ENCODE measurements at regions not wholly inside any gene's neighbourhood (a gene's known extent, or its start where the extent isn't known, plus 50 kb on each side); places are given as distances from the start of the nearest gene placed in this dataset.

DNA sequence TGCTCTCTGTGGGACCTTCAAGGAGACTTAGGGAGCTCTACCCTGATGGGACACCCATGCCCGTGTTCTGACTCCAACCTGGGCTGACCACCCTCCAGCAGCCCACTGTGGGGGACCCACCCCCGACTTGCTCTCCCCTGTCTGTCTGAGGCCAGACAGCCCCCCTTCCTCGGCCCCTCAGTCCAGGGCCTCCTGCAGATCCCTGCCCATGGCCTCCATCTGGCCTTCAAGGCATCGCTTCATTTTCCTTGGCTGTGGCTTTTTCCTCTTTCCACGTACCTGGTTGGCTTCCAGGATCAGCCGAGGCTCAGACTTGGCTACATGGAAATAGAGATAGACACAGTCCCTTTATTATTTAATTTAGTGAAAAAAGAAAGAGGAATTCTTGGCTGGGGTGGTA lies 290.0 kb downstream of the CYP26B1 start:
- DNase-seq = no peak

DNA sequence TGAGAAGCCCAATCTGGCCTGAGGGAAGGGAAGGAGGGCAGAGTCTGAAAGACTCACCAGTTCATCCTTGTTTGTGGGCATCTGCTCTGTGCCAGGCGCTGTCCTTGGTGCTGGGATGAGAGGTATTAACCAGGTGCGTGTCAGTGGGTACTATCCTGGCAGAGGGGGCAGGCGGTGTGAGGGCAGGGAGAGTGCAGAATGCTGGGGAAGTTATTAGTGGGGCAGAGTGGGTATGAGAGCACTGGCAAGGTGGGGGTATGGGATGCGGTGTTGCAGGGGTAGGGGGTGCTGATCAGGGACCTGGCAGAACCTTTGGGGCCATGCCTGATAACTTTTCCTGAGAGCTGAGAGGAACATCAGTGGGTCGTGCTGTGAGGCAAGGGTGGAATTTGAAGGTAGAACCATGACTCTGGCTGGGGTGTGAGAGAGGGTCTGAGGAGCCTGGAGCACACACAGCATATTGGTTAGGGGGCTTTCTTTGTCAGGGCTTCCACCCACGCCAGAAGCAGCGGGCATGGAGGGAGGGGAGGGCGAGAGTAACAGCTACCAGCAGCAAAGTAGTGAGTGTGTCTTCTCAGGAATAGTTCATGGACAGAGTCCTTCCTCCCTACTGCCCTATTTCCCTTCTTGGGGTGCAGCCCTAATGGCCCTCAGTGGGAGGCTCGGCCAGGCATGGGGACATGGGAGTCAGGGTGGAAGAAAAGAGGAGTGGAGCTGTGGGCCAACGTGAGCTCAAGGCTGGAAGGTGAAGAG lies 290.7 kb downstream of the CYP26B1 start:
- no peak for DNase-seq

DNA sequence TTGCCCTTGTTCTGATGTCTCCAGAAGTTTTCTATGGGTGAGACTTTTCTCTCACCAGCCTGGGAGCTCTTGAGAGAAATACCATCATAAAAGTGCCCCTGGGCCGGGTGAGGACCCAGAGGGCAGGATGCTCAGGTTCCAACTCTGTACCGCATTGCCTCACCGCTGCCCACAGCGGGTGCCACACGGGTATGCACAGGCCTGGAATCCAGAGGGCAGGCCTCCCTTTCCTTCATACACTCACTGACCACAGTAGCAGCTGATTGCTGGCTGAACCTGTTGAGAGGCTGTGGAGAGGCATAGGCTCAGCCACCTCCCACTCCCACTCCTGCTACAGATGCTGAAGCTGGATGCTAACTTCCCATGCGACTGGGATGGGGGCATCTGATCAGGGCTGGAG lies 293.8 kb downstream of the CYP26B1 start:
- no peak for DNase-seq

DNA sequence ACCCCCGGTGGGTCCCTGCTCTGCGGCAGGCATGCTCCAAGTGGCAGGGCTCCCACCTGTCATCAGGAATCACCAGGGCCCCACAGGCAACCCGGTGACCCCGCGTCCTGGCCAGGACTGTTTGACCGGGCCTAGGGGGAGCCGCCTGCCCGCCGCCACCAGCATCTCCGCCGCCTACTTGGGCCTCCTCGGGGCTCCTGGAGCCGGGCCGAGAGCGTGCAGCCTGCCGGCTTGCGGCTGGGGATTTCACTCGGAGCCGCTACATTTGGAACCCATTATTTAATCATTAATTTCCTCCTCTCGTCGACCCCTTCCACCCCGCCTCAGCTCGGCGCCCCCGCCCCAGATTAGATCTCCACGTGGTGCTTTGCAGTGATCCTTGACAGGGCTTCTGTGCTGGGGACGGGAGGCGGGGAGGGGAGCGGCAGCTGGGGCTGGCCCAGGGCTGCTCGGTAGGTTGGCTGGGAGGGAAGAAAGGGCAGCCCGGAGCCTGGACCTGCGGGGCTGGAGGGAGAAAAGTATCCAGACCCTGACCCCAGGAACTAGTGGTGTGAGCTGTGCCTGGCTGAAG lies 295.4 kb downstream of the CYP26B1 start:
- no peak for DNase-seq

DNA sequence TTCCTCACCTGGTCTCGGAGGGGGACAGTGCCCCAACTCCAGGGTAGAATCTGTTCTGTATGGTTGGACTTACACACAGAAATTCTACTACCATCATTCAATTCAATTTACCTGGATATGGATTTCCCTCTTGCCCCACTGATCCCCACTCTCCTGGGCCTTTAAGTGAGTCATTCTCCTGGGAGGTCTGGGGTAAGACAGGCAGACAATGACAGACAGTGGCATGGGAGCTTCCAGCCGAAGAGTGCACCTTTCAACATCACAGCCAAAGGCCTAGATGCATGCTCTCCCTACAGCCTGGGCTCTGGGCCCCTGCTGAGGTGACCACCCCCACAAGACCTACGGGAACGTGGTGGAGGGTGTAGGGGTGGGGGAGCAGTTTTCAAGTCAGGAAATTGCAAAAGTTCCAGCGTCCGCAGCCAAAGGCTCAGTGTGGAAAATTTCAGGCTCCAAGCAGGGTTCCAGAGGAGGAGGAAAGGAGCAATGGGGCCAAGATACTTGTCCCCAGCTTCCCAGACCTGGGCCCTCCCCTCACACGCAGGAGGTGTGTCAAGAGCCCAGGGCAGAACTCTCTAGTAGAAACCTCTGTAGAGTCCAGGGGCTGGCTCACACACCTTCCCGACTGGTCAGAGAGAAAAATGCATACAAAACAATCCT lies 296.4 kb downstream of the CYP26B1 start:
- no peak for DNase-seq

DNA sequence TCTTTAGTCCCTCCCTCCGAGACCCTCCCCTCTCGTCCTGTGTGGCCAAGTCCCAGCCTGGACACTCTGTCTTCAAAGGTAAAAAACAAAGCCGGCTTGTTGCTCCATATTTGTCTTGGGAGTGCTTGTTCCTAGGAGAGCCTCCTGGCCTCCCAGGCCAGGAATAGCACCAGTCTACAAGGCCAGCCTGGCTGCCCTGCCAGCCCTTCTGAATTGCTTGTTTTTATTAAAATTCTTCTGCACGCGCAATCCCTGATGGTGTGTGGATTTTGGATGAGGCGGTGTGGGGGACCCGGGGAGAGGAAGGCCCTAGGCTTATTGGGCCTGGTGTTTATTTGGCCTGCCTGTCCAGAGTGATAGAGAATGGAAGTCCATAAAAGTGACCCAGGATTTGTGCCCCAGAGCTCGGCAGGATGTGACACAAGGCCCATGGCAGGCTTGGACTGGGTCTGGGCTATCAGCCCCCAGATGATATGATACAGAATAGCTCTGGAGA lies 297.3 kb downstream of the CYP26B1 start:
- no peak for DNase-seq

DNA sequence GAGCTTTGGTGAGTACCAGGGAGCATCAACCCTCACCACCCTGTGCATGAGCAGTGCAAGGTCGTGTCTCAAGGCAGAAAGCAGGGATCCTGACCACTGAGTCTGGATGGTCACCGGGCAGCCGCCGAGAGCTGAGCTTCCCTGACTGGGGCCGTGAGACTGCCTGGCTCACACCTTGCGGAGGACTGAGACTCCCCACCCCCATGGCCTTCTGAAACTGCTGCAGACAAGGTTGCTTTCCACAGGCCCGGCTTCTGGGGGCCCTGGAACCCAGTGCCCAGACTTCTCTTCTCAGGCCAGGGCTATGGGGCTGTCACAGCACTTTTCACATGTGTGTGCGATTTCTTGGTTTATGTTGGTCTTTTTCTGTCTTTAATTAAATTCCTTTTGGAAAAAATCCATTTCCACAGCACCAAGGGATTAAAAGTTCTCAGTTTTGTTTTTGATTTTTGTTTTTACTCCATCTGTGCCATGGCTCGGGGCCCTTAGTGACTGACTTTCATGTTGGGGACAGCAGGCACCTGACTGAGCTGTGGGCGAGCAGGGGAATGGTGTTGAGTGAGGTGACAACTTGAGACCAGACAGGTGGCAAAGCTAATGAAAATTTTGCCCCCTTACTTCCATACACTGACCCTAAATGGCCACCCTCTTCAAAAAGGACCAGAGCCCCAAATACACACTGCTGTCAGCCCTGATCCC lies 297.9 kb downstream of the CYP26B1 start:
- no peak for DNase-seq

DNA sequence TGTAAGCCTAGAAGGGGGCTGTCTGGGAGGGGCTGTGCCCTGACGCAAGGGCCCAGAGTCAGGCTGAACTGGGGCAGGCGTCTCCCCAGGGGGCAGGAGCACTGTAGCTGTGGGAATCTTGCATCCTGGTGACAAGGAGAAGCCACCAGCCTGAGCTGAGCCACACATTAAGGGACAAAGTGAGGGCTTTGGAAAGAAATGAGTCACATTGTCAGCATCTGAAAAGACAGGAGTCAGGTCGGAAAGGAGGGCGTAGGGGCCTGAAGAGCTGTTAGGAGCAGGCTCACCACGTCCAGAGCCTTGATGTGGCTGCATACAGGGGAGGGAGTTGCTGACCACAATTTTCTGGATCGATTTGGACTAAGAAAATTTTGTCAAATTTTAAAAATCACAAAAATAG lies 298.6 kb downstream of the CYP26B1 start:
- DNase-seq = no peak

DNA sequence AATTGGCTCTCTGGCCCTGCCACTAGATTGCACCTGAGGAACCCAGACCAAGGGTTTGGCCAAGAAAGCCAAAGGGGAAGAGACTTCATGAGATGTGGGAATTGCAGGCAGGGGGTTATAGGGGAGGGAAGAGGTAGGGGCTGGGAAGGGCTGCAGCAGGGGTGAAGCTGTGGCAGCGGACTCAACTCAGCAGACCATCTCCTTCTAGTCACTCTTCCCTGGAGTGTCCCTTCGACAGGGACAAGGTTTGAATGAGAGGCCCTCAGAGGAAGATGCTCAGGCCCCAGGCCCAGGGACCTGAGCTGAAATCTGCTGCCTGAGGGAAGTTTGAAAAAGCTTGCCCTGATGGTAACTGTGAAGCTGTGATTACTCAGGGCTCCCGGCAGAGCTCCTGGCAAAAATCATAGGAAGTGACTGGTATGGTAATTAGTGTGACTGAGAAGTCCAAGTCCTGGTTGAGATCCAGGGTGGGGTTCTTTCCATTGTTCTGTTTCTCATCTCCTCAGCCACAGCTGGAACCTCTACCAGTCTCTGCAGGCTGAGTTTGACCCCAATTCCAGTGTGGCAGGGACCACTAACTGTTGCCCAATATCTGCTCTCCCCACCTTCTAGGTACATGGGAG lies 300.9 kb downstream of the CYP26B1 start:
- DNase-seq = no peak

DNA sequence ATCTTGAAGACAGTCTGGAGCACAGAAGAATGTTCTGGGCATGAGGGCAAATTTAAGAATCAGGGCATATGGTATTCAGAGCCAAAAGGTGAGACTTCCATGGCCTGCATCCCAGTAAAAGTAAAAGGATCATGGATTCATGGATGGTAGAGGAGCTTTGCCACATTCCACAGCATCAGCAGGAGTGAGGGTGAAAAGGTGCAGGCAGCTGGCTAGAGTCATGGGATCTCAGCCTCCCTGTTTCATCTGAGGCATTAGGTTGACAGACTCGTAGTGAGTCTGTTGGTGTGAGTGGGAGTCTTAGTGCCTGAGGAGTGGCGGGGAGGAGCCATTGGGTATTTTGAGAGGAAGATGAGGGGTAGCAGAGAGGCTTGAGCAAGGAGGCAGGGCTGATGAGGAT lies 301.6 kb downstream of the CYP26B1 start:
- DNase-seq = no peak

DNA sequence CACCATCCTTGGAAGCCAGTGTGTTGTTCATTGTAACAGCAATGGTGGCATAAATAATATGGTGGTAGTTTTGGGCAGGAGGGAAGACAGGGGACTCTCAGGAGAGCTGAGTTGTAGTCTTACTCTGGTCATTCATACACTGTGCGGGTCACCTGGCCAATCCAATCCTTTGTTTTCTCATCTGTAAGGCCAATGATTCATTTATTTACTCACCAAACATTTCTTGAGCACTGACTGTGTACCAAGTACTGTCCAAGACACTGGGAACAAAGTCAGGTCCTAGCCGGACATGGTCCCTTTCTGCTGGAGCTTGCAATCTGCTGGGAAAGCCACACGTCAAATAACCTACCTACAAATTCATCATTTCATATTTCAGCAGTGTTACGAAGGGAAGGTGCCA lies 302.7 kb downstream of the CYP26B1 start:
- no peak for DNase-seq

DNA sequence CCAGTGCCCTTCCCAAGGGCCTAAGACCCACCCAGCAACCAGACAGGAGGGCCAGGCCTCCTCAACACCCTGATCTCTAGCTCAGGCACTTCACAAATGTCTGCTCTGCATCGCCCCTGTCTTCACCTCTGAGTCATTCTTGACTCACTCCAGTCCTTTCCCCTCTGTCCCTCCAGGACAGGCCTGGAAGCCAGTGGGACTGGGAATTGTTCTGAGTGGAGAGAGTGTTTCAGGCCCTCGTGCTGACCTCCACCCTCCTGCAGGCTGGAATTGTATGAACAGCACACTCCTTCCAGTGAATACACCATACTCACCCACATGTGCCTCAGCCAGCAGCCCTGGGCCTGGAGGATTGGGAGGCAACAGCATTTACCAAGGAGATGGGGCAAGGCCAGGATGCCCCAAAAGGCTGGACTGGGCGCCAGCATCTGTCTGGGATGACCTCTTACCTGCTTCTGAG lies 304.2 kb downstream of the CYP26B1 start:
- DNase-seq = no peak

DNA sequence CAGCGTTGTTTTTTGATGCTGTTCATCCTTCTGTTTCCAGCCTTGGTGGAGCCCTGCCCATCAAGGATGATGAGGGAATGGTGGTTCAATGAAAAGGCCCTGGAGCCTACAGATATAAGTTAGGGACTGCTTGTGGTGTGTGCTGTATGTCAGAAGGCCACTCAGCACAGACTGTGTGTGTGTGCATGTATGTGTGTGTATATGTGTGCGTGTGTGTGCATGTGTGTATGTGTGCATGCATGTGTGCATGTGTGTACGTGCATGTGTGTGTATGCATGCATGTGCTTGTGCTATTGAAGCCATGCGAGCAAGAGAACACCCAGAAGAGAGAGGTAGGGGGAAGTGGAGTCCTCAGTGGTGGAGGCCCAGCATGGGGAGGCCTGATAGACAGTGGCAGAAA lies 304.9 kb downstream of the CYP26B1 start:
- DNase-seq = no peak

DNA sequence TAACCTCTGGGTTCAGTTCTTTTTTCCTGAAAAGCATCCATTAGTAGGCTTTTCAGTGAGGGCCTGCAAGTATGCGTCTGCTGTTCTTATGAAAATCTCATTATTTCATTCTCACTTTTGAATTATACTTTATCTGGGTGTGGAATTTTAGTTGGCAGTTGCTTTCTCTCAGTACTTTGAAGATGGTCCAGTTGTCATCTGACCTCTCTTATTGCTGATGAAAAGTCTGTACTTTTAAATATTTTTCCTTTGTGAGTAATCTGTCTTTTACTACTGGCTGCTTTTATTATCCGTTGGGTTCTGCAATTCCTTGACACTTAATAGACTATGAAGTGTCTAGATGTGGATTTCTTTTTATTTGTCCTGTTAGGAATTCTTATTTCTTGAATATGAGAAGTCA lies 307.8 kb downstream of the CYP26B1 start:
- DNase-seq = no peak

DNA sequence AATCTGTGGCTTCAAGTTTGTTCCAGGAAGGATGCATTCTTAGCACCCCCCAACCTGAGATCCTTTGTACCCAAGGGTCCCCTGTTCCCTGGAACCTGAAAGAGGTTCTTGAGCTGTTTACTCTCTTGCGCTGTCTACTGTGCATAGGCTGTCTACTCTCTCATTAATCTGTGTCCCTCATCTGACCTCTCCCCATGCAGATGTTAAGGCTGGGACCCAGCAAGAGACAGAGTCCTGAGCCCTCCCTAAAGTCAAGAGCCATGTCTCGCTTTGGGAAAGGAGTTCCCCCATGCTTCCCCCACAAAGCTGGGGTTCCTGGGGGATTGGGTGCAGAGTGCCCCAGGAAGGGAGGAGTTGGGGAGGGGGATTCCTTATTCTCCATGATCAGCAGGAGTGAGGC lies 312.9 kb downstream of the CYP26B1 start:
- no peak for DNase-seq

DNA sequence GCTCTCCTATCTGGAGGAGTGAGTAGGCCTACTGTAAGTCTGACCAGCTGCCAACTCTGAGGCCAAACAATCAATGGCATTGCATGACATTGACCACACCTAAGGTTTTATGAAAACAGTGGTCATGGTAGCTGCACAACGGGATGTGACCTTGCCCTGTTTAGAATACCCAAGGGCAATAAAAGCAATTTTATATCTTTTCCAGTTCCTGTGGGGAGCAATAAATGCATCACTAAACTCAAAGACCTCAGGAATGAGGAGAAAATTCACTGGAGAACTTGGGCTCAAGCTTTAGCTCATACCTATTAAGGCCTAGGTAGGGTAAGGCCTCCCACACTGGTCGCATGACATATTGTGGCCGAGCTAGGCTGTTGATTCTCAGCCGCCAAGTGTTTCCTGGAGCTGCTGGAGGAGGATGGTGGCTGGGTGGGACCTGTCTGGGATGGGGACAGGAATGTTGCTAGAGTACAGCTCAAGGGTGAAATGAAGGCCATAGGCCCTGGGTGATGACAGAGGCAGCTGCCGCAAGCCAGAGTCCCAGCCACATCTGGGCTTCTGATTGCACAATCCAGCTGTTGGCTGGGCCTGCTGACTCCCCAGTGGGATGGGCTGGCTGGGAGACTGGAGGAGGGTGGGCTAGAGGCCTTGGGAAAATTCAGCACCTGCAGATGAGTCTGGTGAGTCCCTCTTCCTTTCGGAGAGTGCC lies 313.7 kb downstream of the CYP26B1 start:
- DNase-seq = no peak

DNA sequence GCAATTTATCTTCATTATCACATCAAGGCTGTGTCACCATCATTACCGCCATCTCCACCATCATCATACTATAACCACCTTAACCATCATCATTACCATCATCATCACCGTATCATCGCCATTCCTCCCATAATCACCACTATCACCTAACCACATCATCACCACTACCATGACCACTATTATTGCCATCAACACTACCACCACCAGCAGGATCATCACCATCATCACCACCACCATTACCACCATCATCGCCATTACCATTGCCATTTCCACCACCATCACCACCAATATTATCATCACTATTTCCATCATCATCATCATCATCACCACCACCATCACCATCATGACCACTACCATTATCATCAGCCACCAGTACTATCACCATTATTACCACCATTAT lies 314.4 kb downstream of the CYP26B1 start:
- no peak for DNase-seq

DNA sequence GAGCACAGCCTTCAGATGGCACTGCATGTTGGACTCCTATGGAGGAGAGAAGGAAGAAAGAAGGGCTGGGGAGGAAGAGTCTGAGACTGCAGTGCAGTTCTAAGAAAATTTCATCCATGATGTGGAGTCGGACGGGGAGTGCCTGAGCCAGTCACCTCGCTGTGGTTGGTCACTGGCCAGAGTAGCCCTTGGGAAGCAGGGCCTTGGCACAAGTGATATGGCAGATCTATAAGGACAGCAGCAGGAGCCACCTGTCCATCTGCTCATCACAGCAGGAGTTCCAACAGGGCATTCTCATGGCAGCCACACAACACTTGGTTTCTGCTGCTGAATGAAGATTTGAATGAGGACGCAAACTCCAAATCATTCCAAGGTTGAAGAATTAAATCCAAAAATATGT lies 314.8 kb downstream of the CYP26B1 start:
- DNase-seq = no peak

DNA sequence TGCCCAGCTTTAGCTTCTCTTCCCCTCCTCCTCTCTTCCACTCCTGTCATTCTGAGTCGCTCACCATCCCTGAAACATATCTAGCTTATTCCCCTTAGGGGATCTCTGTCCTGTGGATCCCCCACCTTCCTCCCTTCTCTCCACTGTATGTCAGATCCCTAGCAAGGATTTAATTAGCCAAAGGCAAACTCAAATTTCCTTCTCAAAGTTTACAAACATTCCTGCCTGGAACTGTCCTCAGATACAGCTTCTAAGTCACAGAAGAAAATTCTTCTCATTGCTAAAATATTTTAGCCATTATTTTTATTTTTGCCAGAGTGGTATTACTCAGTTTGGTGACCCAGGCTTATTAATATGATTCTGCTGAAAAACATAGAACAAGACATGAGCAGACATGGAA lies 315.3 kb downstream of the CYP26B1 start:
- no peak for DNase-seq

DNA sequence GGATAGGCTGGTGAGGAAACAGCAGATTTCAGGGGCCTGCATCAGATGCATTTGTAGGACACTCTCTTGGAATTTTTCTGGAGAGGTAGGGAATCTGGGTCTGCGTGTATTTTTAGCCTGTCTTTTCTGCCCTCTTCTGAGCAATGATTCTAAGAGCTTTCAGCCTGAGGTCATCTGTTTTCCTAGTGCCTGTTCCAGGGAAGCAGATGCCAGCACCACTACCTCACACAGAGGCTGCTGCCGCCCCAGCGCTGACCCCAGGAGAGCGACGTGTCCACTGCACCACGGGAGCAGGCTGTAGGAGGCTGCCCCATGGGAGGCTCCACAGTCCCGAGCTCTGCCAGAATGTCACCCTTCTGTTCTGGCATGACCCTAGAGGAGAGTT lies 316.5 kb downstream of the CYP26B1 start:
- no peak for DNase-seq

DNA sequence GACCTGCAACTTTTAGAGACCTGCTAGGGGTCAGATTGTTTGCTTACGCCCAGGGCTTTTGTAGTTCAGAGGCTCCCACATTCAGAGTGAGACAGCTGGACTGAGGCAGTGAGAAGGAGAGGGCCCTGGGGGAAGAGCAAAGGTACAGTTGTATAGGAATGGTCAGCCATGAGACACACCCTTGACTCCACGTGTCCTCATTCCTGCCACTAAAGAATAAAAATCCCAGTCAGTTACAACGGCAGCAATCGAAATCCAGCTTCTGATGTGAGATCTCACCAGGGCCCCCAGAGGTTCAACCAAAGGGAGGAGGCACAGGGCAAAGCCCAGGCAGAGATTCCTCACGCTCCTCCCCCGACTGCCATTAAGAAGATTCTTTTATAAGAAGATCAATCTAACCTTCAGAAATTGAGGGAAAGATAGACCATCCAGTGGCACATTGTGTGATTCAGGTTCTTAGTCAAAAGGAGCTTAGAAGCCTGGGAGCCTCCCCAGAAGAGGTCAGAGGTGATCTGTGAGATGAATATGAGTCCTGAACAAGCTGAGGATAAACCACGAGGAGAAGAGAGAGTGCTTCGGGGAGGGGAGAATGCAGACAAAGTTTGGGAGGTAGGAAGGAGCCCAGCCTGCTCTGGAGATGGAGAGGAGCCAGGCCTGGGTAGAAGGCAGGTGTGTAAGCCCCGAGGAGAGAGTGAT lies 317.0 kb downstream of the CYP26B1 start:
- DNase-seq = no peak

DNA sequence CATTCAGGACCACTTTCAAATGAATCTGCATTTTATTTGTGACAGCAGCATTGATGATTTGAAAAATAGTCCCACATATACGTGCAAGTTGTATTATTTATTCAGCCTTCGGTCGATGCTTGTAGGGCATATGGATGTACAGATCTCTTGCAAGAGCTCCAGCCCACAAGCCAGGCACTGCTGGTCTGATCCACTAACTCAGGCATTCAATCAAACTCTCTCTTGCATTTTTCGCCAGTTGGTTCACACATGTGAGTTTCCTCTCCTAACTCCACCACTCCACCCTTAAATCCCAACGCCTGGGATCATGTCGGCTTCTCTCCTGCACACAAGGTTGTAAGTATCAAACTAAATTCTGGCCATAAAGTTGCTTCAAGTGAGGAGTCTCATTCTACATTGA lies 318.7 kb downstream of the CYP26B1 start:
- DNase-seq = no peak
